Kasumi-1 (cell line): ENCODE measurements at regions not wholly inside any gene's neighbourhood (a gene's known extent, or its start where the extent isn't known, plus 50 kb on each side); places are given as distances from the start of the nearest gene placed in this dataset.

ENCODE experiments used
- DNase-seq, 2 experiments: peaks; one replicate each; lab custom pipeline; 2025; lab: John Stamatoyannopoulos, UW

GRCh38 chr4:144202081-144202480 is 61.6 kb upstream of the GYPA start:
- DNase-seq, result no peak

GRCh38 chr4:144203155-144203554 is 62.6 kb upstream of the GYPA start:
- no peak for DNase-seq

DNA sequence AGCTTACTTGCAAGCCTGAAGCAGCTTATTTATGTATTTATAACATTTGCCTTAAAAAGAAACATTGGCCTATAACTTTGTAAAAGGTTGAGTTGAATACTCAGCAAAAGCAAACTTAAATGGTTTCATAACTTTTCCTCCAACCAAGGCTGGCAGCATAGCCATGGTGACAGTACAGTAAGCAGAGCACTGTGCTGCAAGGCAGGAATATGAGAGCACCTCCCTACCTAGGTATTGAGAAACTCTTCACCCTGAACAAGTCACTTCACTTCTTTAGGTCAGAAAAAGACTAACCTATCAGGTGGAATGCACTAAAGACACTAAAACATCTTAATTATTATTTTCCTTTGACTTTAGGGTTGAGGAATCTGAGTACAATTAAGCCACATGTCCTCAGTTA is 63.9 kb upstream of the GYPA start:
- DNase-seq, result no peak

DNA sequence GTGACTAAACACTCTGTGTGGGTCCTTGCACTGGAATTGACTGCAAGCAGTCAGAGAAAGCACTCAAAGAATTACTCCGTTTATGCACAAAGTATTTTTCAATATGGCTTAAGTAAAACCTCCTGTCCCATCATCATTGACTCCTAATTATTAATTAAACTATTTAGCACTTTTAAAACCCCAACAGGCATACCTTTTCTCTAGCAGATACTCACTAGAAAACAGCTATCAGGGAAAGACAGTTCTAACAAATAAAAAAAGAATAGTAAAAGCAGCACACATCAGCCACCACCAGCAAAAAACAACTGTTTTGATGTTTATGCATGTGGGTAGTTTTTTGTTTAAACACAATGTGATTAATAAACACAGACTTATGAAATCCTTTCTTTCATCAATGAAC is 66.2 kb upstream of the GYPA start:
- DNase-seq, result no peak

- DNase-seq, result no peak
These were observed 67.6 kb upstream of the GYPA start for GRCh38 chr4:144208074-144208473.

- no peak for DNase-seq
These were observed 69.0 kb upstream of the GYPA start for GRCh38 chr4:144209491-144209890.

DNA sequence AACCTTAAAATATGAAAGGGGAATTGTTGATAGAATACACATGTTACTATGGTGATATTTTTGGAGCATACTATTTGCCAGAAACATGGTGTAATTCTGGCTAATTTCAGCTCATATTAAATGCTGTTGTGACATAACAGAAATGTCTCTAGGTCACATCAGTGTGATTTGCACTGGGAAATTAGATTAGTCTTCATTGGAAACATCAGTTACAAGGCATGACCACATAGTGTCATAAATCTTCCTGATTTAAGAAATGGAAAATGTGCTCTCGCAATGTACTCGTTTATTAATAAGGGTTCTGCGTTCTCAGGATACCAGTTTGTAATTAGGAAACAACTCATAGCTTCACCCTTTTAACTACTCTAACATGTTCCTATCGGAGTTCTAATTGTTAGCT is 72.9 kb upstream of the GYPA start:
- DNase-seq, result no peak

GRCh38 chr4:144223149-144223548 is 82.6 kb upstream of the GYPA start:
- no peak for DNase-seq

GRCh38 chr4:144223661-144224060 is 83.1 kb upstream of the GYPA start:
- no peak for DNase-seq

DNA sequence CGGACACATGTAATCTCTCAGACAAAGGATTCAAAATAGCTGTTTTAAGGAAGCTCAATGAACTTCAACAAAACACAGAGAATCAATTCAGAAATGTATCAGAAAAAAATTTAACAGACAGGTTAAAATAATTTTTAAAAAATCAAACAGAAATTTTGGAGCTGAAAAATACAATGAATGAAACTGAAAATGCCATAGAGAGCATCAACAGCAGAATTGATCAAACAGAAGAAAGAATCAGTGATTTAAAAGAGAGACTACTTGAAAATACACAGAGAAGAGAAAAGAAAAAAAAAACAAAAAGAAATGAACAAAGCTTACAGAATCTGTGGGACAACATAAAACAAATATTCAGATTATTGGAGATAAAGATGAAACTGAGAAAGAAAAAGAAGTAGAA is 118.8 kb upstream of the GYPA start:
- no peak for DNase-seq

- DNase-seq, result no peak
These were observed 126.6 kb upstream of the GYPA start for GRCh38 chr4:144267084-144267483.

- DNase-seq, result no peak
These were observed 140.2 kb upstream of the GYPA start for GRCh38 chr4:144280688-144281087.

DNA sequence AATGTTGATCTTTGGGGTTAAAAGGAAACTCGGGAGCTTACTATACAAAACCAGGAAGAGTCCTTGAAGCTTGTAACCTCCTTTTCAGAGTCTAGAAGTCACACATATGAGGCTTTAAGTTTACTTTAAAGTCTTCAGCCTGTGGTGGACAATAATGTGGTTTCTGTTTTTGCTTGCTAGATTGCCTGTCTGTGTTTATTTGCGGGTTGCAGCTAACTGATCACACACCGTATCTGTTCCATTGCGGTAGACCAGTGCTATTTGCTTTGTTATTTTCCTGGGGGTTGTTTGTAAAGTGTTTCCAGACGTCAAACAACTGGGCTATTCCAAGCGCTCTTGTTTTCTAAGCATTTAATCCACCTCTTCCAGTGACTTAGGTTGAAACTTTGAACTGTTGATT is 143.0 kb upstream of the GYPA start:
- no peak for DNase-seq

DNA sequence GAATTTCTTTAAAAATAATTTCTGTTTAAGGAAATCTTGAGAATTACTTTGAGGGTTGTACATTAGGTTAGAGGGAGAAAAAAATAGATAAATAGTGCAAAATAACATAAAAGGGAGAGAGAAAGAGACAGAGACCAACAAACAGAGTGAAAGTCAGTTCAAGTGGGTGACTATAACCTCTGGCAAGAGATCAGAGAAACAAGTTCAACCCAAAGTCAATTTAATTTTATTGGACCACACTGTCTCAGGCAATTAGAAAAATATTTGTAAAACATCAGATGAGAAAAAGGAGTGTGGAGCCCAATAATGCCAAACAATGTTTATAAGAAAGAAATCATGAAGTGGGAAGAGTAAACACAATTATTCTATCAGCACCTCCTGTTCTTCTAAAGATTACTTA is 143.5 kb upstream of the GYPA start:
- no peak for DNase-seq

DNA sequence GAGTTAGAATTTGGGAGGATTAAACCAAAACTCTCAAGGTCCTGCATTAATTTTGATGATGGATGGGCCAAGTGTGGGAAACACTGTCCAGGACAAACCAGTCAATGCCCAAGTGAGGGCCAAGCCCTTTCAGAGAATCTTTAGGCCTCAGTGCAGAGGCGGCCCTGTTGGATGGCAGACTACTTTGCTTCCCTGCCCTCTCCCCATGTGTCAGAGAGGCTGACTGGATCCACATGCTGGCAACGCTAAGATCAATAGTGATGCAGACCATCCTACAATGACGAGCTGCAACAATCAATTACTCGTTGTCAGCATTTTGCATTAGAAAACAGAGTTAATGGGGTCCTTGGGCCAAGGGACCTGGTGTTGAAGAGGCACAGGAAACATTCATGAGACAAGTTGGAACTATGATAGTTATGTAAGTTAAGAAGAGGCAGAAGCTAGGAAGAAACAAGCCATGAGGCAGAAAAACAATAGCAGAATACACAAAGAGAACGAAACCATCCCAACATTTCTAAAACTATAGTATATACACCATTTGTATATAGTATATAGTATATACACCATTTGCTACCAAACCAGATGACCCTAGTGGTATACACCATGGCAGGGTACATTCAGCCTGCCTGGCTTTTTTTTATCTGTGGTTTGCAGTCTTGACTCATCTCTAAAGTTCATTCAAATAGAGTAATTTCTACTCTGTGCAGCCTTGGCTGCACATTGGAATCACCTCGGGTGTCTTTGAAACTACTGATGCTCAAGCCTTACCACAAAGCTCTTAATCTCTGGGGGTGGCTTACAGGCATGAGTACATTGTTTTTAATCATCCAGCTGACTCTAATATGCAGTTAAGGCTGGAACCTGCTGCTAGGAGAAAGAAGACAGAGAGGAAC is 147.7 kb upstream of the GYPA start:
- DNase-seq, result no peak

DNA sequence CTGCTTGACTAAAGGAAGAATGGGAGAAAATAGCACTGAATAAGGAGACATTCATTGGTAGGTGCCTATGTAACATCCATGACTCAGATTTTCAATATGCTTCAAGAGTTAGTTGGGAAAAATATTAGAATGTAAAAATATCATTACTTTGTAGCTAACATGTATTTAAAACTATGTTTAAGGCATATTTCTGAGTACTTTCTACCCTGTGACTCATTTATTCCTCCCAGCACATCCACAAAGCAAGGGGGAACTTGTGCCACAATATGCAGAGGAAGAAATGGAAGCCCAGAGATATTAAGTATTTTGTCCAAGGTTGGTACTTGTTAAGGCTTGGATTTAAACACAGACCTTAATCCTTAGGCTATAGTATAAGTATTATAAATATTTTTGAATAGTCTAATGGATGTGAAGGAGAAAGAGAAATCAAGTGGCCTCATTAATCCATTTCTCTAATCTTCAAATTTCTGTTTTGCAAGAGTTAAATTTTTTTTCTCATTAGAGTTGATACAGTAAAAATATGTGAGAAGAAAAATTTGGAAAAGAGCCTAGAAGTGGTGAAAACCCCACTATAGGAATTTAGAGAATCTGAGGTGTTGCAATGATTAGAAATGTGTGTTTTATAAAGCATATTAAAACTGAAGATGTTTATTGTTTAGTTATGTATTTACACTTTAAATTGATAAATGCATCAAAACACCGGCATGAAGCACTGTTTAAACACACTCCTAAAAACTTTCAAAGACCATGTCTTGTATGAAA is 149.3 kb upstream of the GYPA start:
- no peak for DNase-seq

- no peak for DNase-seq
These were observed 150.6 kb upstream of the GYPA start for GRCh38 chr4:144291164-144291563.

- DNase-seq, result no peak
These were observed 153.7 kb upstream of the GYPA start for GRCh38 chr4:144294211-144294610.

DNA sequence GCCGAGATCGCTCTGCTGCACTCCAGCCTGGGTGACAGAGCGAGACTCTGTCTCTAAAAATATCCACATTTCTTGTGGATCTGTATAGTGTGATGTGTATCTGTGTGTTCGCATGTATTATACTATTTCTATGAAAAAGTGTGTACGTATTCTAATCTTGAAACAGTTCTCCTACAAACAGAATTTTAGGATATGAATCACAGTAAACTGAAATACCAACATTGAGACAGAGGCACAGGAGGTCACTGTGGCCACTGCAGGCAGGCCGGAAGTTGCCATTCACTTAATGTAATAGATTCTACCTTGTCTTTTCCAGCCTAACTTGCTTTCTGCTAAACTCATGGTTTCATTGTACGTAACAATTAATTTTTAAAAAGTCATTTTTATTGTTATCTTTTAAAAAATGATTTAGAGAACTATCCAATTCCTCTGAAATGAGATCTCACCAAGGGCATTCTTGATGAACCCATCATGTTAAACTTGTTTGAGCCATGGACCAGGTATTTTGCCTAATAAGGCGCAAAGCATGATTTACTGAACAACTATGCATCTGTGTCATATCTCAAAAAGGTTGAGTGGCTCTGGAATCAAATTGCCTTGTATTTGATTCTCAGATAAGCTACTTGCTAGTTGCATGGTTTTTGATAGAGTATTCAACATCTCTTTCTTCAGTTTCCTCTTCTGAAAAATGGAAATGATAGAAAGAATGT is 154.9 kb upstream of the GYPA start:
- DNase-seq, result no peak

GRCh38 chr4:144296941-144297340 is 156.4 kb upstream of the GYPA start:
- no peak for DNase-seq

DNA sequence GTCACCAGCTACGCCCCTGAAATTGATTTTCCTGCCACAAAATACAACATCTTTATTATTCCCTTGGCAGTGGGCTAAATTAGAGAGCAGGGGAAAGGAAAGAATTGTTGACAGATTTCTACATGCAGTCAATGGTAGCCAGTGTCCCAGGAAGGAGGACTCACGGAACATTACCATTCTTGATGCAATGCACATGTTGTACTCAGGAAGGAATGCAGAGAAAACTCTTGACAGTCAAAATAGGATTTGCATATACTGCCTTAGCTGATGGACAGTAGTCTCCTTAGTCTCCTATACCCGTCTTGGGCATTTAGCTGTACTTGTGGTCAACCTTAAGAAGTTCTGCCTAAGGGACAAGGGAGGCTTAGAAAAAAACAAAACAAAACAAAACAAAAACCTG is 158.0 kb upstream of the GYPA start:
- no peak for DNase-seq

DNA sequence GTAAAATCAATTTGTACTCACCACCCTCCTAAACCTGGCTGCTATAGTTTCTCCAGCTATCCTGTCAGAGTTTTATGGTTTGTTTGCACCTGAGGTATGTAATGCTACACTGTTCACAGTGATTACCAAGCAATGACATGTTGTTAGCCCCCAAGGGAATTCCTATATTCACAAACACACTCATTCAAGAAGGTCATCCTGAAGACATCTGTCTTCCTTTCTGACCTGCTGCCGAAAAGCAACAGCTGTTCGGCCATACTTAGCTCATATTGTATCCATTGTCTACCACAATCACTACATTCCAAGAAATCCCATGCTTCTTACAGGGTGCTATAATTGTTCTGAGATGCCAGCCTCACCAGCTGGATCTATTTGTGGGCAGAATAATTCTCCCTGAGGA is 160.1 kb upstream of the GYPA start:
- DNase-seq, result no peak
